A673 (cell line): ENCODE measurements at regions not wholly inside any gene's neighbourhood (a gene's known extent, or its start where the extent isn't known, plus 50 kb on each side); places are given as distances from the start of the nearest gene placed in this dataset.

Source experiments
- CTCF ChIP-seq: fragments of 300-800, 200-600 bp; sonication (generic); conservative IDR thresholded peaks from 2 replicates; pipeline ENCODE4 v1.5.1; 2017; ENCODE audit warnings: low read depth, mild to moderate bottlenecking, antibody characterized with exemption, low read length, moderate library complexity, mixed read lengths
- EZH2 ChIP-seq: fragments of 200-600 bp; sonication (generic); IDR thresholded peaks from 2 replicates; pipeline ENCODE4 v1.6.1; 2017; ENCODE audit warnings: borderline replicate concordance, low read depth, mild to moderate bottlenecking, mixed read lengths, antibody characterized with exemption, low read length; ENCODE audit not compliant: poor library complexity, severe bottlenecking

- no peak for TF ChIP-seq CTCF
- TF ChIP-seq EZH2 = no peak
Measured at GRCh38 chr4:56733352-56733751, 52.3 kb upstream of the HOPX start.
